CD4-positive, alpha-beta T cell treated with Interleukin-4 for 1 hour (primary cell): ENCODE measurements at regions not wholly inside any gene's neighbourhood (a gene's known extent, or its start where the extent isn't known, plus 50 kb on each side); places are given as distances from the start of the nearest gene placed in this dataset.
"Not testable (repeated sequence)": the region's sequence is repeated elsewhere in the genome, so short reads cannot be mapped to it uniquely, and the experiment has no call there.

Experiments
- DNase-seq, 2 donors: peaks; one replicate each; pipeline ENCODE4 v3.0.0-alpha.2; 2020 to 2022

DNA sequence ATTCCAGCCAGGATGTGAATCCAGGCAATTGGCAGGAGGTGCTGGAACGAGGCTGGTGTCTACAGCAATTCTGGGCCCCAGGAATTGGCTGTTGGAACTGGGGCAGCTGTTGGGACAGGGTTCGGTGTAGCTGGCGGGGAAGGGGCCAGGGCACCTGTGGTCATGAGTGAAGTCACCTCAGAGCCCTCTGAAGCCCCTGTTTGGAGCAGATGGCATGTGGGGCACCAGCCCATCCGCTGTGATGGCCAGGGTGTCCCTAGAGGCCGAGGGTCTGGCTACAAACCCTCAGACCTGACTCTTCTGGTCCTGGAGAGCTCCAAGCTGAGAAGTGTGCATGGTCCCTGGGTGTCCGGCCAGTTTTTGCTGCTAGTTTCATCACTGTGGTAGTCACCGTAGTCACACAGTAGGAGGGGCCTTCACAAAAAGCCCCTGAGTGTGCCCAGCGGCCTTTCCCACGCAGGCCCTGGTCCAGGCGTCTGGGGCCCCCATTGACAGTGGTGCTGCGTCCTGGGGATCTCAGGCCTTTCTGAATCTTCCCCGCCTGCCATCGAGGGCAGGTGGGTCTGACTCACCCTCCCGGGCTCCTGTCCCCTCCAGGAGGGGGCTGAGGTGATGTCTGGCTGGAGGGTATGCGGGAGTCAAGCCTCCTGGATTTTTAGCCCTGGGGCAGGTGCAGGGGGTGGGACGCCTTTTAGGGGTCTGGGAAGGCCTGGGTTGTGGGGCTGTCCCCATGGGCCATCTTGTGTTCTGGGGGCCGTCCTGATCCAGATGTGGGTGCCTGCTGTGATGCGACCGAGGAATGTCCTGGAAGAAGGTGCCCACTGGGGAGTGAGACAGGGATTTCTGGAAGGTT, 368.0 kb downstream of the TMEM121 start:
- peak in 1 of 2 donors; percentile 9 for DNase-seq

DNA sequence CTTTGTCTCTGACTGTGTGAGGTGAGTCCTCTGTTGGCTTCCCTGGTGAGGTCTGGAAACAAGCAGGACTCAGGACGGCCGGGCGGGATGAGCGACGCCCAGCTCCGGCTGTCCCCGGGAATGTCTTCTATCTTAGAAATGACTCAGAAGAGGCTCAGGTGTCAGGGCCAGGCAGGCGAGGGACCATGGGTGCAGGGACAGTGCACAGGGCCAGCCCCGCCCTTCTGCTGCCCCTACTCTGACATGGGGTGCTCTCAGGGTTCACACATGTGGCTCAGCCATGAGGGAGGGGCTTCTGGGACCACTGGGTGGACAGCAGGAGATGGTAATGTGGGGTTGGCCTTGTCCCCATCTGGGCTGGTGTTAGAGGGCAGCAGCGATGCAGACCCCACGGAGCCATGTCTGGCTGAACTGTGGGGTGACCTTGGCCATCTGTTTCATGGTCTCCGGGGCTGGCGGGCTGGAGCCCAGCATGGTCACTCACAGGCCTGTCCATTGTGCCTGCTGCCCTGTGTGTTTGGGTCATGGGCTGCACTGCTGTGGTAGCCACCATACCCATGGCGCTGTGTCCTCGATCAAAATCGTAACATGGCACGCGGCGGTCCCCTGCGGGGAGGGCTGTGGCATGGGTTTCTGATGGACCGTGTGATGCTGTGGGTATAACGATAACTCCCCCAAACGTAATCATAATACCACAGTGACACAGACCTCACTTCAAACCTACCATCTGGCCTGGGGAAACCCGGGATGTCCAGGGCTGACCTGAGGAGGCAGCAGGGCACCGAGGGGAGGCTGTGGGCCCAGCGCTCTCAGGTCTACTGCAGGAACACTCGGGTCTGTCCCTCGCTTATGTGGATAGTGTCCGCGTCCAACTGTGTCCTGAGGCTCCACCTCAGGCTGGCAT, 368.8 kb downstream of the TMEM121 start:
- no peak for DNase-seq

DNA sequence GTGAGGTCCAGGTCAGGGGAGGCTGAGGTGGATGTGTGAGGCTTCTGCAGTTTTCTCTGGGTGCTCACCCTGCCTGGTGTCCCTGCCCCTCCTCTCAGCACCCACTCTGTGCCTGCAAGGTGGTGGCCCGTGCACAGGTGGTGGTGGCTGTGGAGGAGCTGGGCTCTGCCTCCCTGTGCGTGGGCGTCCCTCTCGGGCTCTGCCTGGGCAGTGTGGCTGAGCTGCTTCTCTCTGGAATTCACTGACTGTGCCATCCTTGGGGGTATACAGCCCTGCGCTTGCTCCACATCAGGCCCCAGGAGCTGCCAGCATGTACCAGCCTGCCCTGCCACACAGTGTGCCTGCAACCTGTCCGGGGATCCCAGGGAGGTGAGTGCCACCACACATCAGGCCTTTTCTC, 369.8 kb downstream of the TMEM121 start:
- not testable (repeated sequence) for DNase-seq

DNA sequence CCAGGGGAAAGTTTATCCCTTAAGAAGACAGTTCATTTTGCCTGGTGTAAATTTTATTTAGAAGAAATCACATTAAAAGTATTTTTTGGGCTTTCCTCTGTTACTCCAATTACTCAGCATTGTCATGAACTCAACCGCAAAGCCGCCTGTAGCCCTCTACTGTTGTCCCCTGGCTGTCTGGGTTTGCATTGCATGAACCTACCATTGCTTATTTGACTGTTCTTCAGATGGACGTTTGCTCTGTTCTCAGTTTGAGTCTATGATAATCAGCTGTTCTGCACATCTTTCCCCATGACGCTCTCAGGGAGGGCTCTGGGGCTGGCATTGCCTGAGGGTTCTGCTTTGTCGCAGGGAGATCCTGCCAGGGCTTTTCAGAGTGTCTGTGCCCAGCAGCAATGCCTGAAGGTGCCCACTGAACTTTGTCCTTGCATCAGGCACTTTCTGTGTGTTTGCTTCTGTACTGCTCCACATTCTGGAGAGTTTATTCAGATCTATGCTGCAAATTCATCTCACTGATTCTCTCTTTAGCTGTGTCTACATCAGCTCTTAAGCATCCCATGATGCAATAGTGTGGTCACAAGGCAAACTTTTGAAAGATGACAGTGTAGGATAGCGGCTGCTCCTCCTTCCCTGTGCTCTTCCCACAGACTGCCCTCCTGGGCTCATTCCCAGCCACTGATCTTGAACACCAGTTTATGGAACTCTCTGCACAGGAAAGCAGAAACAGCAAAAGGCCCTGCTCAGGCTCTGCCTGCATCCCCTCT, 370.8 kb downstream of the TMEM121 start:
- DNase-seq, result not testable (repeated sequence)

DNA sequence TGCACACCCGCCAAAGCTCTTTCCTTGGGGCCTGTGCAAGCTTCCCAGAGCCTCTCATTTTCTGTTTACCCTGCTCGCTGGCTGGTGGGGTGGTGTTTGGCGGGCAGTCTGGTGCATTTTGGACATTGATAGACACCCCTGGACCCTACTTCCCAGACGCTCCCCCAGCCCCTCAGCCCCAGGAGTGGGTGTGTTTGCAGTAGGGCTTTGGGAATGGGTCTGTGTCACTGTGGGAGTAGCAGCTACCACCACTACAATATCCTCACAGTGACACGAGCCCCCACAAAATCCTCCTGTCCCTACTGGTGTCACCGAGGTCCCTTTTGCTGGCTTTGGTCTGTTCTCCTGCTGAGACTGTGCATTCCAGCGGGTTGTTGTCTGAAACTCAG, 371.3 kb downstream of the TMEM121 start:
- no peak for DNase-seq

DNA sequence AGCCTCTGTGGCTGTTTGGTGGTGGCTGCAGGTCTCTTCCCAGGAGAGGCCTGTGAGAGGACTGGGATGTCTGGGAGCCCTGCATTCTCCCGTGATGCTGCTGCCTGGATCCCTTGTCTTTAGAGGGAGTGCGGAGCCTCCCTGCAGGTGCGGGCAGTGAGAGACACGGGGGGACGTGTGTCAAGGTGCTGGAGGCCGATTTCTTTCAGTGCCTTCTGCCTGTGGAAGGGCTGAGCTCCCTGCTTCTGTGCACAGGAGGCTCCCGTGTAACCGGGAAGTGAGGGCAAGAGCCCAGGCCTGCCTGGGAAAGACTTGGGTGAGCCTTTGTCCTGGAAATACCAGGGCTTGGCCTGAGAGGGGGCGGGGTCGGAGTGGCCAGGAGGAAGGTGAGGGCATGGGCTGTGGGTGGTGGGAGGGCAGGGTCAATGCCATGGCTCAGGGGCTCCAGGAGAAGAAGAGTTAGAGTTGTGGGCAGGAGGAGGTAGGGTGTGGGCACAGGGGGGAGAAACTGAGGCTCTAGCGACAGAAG, 372.2 kb downstream of the TMEM121 start:
- DNase-seq, result no peak

DNA sequence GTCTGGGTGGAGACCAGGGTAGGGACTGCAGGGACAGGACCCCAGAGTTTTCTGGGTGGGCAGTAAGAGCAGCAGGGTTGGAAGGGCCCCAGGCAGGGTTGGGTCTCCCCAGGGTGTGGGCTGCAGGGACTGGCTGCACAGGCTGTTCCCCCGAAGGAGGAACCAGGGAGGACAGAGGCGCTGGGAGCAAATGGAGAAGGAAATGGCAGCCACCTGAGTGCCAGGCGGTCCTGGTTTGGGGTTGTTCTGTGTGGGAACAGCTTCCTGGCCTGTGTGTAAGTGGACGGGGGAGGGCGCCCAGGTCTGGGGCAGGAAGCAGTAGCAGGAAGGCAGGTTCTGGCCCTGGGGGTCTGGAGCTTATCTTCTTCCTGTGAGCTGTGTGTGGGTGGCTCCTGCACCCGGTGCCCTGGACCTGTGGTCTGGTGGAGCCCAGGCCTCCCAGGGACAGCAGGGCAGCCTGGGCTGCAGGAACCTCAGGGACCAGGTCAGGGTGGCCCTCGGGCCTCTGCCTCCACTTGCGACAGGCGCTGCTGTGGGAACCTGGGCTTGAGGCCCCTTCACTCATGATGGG, 372.8 kb downstream of the TMEM121 start:
- no peak for DNase-seq

DNA sequence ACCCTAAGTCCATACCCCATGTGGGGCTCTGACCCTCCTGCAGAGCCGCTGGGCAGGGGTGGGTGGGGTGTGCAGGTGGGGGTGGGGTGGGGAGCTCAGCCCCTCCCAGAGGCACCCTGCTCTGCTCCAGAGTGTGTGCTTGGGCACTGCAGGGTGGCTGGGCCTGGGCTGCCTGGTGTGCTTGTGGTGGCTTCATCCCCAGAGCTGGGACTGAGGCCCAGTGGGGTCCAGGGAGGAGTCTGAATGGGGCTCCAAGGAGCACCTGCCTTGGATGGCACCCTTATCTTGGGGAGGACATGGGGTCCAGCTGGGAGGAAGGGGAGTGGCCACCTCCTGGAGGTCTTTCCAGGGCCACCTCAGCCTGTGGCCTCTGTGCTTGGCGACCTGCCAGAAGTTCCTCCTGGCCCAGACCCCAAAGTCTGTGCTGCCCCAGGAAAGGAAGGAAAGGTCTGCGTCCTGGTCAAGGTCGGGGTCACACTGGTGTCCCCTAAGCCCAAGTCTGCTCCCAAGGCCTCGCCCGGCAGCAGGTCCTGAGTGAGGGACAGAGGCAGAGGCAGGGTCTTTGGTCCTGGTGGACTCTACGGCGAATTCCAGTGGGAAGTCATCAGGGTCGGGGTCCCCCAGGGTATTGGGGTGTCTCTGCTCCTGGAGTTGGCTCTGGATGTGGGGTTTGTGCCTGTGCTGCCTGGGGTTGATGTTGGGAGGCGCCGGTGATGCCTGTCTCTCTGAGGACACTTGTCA, 373.4 kb downstream of the TMEM121 start:
- DNase-seq, result no peak

DNA sequence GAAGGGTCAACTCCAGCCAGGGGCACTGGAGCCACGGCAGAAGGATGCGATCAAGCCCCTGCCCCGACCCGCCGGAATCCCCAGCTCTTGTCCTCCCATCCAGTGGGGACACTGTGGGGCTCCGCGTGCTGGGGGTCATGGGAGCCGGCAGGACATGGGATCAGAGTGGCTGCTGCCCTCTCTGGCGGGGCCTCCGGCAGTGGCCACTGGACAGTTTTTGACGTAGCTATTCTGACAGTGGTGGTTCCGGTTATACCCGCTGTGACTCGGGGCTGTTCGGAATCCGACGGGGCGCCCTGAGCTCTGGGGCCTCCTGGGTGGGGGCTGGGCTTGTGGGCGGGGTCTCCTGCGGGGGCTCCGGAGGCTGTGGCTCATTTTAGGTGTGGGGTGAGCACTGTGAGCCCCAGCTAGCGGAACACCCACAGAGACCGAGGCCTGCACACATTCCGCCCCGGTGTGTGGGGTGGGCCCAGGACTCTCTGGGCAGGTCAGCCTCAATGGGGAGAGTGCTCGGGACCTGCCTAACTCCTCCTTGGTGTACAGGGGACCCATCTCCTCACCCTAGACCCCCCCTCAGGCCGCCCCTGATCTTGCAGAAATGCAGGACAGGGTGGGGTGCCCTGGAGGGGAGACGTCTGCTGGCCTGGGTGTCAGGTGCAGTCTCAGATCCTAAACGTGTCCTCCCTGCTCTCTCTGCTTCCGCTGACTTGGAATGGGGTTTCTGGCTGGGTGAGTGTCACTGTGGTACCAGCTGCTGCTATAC, 374.2 kb downstream of the TMEM121 start:
- DNase-seq, result no peak

DNA sequence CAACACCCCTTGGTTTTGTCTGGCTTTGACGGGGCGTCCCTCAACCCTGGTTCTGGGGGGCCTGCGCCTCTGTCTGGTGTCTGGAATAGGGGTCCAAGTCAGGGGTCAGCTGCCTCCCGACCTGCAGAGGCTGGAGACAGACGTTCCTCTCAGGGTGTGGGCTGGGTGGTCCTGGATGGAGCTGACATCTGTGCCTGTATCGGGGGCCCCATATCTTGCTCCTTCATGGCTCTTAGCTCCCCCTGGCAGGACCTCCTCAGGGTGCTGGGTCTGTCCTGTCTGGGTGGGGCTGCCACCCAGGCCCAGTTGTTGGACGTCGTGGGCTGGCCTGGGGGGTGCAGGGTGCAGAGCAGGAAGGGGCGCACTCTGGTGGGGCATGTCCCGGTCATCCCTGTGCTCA, 374.8 kb downstream of the TMEM121 start:
- DNase-seq, result no peak

DNA sequence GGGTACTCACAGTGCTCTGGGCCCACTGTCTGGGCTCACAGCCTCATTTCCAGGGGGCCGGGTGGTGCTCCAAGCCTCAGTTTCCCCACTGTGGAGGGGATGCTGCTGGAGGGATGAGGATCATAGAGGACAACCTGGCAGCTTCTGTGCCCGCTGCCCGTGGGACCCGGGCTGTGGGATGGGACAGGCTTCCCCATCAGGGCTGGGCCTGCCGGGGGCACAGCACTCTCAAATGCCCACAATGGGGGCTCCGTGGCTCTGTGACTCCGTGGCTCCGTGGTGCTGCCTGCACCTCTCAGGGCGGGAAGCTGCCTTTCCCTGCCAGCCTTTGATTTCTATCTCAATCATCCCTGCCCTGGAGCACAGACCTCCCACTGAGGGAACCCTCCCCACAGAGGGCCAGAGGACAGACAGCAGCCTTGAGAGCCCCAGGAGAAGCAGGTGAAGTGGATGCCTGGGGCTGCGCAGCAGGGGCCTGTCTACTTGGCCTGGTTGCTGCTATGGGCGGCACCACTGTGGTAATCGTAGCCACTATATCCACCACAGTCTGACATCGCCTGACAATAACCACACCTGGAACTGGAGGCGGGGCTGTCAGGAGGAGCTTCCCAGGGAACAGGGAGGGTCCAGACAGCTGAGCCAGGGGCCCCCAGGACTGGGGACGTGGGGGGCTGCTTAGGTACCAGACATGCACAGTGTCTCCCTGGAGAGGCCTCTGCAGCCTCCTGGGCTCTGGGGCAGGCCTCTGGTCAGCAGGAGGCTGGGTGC, 375.9 kb downstream of the TMEM121 start:
- no peak for DNase-seq

DNA sequence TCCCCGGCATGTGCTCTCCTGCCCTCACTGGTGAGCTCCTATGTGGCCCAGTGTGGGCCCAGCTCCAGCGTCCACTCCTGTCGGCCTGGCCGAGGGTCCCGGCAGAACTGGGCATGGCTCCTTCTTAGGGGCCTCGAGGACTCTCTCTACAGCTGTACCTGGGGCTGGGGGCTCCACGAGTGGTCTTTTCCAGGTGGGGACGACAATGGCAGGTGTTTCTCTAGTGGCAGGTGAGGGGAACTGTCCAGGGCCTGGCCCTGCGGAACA, 376.4 kb downstream of the TMEM121 start:
- not testable (repeated sequence) for DNase-seq

DNA sequence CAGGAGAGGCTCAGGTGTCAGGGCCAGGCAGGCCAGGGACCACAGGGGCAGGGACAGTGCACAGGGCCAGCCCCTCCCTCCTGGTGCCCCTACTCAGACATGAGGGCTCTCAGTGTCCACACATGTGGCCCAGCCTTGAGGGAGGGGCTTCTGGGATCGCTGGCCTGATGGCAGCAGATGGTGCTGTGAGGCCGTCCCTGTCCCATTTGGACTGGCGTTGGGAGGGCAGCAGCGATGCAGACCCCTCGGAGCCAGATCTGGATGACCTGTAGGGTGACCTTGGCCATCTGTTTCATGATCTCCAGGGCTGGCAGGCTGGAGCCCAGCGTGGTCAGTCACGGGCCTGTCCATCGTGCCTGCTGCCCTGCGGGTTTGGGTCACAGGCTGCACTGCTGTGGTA, 377.6 kb downstream of the TMEM121 start:
- DNase-seq, result no peak

DNA sequence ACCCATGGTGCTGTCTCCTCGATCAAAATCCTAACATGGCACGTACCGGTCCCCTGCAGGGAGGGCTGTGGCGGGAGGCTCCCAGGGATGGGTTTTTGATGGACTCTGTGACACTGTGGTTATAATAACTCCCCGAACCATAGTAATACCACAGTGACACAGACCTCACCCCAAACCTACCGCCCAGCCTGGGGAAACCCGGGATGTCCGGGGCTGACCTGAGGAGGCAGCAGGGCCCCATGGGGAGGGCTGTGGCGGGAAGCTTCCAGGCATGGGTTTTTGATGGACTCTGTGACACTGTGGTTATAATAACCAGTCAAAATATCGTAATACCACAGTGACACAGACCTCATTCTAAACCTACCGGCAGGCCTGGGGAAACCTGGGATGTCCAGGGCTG, 378.0 kb downstream of the TMEM121 start:
- DNase-seq, result no peak

DNA sequence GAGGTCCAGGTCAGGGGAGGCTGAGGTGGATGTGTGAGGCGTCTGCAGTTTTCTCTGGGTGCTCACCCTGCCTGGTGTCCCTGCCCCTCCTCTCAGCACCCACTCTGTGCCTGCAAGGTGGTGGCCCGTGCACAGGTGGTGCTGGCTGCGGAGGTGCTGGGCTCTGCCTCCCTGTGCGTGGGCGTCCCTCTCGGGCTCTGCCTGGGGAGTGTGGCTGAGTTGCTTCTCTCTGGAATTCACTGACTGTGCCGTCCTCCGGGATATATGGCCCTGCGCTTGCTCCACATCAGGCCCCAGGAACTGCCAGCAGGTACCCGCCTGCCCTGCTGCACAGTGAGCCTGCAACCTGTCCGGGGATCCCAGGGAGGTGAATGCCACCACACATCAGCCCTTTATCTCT, 379.1 kb downstream of the TMEM121 start:
- no peak for DNase-seq

DNA sequence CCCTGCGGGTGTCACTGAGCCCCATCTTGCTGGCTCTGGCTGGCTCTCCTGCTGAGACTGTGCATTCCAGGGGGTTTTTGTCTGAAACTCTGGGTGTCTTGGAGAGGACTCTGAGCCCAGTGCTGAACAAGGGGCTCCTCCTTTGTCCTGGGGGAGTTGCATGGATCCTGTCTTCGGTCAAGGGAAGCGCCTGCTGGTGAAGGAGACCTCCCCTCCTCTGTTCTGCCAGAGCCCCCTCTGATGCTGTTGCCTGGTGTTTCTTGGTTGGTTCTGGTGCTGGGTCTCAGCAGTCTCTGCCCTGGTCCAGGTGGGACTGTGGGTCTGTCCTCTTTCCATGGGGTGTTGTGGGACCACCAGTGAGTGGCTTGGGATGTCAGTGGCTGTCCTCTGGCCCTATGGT, 380.9 kb downstream of the TMEM121 start:
- DNase-seq, result no peak

DNA sequence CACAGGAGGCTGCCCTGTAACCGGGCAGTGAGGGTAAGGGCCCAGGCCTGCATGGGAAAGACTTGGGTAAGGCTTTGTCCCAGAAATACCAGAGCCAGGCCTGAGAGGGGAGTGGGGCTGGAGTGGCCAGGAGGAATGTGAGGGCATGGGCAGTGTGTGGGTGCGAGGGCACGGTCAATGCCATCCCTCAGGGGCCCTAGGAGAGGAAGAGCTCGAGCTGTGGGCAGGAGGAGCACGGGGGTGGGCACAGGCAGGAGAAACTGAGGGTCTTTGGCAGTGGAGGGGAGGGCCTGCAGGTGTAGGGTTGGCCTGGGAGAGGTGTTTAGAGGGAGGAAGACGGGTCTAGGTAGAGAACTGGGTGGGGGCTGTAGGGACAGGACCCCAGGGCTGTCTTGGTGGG, 381.6 kb downstream of the TMEM121 start:
- no peak for DNase-seq

DNA sequence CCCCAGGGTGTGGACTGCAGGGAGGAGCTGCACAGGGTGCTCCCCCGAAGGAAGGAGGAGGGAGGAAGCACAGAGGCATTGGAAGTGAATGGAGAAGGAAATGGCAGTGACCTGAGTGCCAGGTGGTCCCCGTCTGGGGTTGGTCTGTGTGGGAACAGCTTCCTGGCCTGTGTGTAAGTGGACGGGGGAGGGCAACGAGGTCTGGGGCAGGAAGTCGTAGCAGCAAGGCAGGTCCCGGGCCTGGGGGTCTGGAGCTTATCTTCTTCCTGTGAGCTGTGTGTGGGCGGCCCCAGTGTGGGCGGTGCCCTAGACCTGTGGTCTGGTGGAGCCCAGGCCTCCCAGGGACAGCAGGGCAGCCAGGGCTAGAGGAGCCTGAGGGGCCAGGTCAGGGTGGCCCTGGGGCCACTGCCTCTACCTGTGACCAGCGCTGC, 382.1 kb downstream of the TMEM121 start:
- DNase-seq, result peak in 1 of 2 donors; percentile 18

DNA sequence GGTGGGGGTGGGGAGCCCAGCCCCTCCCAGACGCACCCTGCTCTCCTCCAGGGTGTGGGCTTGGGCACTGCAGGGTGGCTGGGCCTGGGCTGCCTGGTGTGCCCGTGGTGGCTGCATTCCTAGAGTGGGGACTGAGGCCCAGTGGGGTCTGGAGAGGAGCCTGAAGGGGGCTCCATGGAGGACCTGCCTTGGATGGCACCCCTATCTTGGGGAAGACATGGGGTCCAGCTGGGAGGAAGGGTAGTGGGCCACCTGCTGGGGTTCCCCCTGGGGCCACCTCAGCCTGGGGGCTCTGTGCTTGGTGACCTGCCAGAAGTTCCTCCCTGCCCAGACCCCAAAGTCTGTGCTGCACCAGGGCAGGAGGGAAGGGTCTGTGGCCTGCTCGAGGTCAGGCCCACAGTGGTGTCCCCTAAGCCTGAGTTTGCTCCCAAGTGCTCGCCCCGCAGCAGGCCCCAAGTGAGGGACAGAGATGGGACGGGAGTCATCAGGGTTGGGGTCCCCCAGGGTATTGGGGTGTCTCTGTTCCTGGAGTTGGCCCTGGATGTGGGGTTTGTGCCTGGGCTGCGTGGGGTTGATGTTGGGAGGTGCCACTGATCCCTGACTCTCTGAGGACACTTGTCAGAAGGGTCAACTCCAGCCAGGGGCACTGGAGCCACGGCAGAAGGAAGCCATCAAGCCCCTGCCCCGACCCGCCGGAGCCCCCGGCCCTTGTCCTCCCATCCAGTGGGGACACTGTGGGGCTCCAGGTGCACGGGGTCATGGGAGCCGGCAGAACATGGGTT, 382.9 kb downstream of the TMEM121 start:
- DNase-seq, result no peak

DNA sequence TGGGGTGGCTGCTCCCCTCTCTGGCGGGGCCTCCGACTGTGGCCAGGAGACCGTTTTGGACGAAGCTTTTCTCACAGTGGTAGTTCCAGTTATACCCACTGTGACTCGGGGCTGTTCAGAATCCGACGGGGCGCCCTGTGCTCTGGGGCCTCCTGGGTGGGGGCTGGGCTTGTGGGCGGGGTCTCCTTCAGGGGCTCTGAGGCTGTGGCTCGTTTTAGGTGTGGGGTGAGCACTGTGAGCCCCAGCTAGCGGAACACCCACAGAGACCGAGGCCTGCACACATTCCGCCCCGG, 383.4 kb downstream of the TMEM121 start:
- not testable (repeated sequence) for DNase-seq
